HG03457 (cell line): ENCODE measurements at regions not wholly inside any gene's neighbourhood (a gene's known extent, or its start where the extent isn't known, plus 50 kb on each side); places are given as distances from the start of the nearest gene placed in this dataset.
A peak's percentile ranks its signal among the peaks of the same experiment; 100 is the strongest.

ENCODE experiments used
- ATAC-seq: cut with Tn5 transposase; IDR thresholded peaks from one replicate; pipeline ENCODE4 v1.9.1; 2021; ENCODE audit warnings: moderate number of reproducible peaks; ENCODE audit not compliant: unreplicated experiment

DNA sequence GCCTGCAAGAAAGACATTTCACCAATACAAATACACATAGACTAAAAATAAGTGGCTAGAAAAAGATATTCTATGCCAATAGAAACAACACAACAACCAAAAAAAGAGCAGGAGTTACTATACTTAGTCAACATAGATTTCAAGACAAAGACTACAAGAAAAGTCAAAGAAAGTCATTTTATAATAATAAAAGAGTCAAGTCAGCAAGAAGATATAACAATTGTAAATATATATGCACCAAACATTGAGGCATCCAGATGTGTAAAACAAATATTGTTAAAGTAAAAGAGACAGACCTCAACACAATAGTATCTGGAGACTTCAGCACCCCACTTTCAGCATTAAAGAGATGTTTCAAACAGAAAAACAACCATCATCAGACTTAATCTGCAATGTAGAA is 104.6 kb downstream of the AMY1C start:
- ATAC-seq = no peak

- no peak for ATAC-seq
Observed at GRCh38 chr1:103859721-103860120, 110.0 kb downstream of the AMY1C start.

- no peak for ATAC-seq
Observed at GRCh38 chr1:103898576-103899345, 149.1 kb downstream of the AMY1C start.

DNA sequence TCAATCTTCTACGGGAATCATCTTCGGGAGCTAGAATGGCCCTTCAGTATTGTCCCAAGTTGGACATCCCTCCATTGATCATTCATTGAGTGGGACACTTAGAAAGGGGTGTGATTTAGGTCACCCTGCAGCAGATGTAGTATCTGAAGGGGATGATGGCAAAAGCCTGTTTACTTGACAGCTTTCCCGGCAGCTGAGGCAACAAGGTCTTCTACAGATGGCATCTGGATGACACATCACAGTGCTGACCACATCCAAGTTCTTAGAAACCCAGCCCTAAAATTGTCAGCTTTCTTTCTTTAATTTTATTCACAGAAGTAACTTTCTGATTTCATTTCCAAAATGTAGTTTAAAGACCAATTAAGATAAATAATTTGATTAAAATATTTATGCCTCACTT is 150.3 kb downstream of the AMY1C start:
- ATAC-seq = no peak

- no peak for ATAC-seq
Observed at GRCh38 chr1:103901072-103901471, 151.4 kb downstream of the AMY1C start.

DNA sequence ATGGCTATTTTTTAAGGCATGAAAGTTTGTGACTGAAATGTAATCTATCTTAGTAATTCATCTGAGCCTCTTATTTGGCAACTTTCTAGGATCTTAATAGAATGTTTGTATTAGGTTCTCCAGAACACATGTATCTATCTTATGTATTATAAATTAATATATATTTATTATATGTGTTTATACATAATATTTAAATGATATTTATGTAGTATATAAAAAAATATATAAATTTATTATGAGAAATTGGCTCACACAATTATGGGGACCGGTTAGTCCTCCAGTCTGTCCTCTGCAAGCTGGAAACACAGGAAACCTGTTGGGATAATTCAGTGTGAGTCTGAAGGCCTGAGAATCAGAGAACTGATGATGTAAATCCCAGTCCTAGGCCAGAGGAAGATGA is 155.7 kb downstream of the AMY1C start:
- no peak for ATAC-seq

GRCh38 chr1:103911450-103911849 is 161.8 kb downstream of the AMY1C start:
- ATAC-seq = no peak

DNA sequence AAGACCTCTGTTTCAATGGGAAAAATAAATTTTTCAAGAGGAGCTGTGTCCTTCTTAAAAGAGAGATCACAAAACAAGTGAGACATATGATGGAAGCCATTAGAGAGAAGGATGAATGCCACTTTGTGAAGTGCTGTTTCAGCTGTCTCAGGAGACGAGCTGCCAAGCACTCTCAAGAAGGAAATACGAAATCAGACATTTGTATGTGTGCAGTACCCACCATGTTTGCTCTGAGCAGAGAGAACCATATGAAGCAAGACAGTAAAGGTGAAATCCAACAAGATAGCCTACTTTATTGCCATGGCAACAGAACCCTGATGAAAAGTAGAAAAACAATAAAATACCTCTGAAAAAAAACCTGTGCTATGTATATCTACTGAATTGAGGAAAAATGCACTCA is 168.1 kb downstream of the AMY1C start:
- ATAC-seq = no peak

GRCh38 chr1:103931891-103932290 is 182.2 kb downstream of the AMY1C start:
- no peak for ATAC-seq

DNA sequence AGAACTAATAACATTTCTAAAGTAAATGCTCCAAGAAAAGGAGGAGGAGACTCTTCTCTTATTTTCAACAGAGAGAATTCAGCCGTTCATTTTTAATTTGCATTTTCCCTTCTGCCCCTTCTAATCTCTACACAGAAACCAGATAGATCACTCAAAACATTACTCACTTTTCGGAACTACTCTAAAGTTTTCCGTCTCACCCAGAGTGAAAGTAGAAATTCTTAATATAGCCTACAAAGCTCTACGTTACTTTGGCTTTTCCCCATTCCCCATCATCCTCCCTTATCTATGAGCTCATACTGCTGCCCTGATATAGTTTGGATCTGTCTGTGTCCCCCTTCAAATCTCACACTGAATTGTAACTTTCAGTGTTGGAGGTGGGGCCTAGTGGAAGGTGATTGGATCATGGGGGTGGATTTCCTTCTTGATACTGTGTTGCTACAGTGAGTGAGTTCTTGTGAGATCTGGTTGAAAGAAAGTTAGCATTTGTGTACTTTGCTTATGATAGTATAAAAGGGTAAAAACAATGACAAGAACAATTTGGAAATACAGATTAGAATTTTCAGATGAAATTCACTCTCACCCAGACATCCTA is 188.2 kb downstream of the AMY1C start:
- peak; percentile 81 for ATAC-seq

GRCh38 chr1:103941086-103941485 is 191.4 kb downstream of the AMY1C start:
- peak; percentile 53 for ATAC-seq

- ATAC-seq = no peak
Observed at GRCh38 chr1:103942029-103942428, 192.3 kb downstream of the AMY1C start.

DNA sequence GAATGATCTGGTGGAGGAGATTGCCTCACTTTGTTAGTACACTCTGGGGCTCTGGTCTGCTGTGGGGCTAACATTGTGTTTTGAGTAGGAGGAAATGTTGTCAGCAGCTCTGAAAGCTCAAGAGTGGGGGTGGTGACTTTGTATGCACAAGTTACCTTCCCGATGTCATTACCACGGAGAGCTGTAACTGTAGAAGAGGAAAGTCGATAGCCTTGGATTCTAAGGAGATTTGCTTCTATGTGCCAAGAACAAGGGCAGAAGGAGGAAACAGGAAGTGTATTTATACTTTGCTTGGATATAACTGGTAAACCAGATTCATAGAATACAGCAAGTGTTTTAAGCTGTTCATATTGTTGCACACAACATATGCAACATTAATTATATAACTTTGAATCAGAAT is 196.1 kb downstream of the AMY1C start:
- ATAC-seq = no peak

DNA sequence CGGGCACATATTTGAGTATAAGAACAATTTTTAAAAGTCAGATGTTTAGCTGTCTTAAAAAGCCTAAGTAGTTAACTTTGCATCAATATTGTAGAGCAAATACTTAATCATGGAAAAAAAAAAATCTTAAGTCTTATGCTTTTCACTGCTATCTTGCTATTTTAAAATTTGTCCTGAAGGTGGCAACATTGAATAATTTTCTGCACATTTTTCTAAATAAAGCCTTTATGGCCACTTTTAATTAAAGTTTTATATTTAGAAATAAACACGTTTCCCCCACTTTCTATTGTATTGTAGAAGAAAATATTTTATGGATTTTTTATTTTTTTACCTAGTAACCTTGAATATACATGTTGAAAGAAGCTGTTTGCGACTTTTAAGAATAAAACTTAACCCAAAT is 198.8 kb downstream of the AMY1C start:
- ATAC-seq = no peak

GRCh38 chr1:103949779-103950178 is 200.1 kb downstream of the AMY1C start:
- no peak for ATAC-seq

DNA sequence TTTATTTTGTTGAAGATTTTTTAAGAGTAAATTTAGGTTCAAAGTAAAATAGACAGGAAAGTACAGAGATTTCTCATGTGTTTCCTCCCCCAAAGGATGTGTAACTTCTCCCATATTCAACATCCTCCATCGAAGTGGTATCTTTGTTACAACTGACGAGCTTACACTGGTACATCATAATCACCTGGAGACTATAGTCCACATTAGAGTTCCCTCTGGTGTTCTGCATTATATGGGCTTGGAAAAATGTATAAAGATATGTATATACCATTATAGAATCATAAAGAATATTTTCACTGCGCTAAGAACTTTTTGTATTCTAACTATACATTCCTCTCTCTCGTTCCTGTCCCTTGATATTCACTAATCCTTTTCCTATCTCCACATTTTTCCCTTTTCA is 203.7 kb downstream of the AMY1C start:
- ATAC-seq = no peak

GRCh38 chr1:103958699-103959098 is 209.0 kb downstream of the AMY1C start:
- no peak for ATAC-seq

DNA sequence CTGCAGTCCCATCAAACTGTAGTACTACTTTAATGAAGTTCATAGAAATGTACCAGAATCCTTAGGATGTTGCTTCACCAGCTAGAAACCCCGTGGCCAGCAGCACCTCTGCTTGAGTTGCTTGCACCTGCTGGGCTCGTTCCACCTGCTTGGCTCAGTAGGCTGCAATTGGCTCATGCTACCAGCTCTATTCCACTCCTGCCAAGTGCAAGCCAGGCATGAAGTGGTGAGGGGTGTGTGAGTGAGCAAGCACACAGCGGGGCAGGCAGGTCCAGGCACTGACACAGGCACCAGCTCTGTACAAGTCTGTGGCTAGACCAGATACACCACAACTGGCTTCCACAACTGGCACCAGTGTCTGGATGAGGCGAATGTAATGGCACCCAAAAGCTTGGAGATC is 209.9 kb downstream of the AMY1C start:
- no peak for ATAC-seq

DNA sequence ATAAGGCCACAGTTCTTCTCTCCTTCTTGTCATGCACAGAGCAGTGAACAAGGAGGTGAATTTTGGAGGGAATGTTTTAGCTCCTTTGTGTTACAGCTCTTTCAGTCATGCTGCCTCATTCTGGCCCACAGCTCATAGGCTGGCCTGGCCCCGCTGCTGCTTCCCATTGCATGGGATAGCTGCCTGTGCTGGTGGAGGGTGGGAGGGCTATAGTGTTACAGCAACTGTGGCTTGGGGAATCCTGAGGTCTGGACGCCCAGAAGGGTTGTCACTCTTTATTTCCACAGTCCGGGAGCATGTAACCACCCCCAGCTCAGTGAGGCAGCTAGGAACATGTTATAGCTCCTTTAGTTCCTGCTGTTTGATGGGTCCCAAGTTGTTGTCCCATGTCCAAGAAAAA is 210.3 kb downstream of the AMY1C start:
- no peak for ATAC-seq

- no peak for ATAC-seq
Observed at GRCh38 chr1:103960710-103961109, 211.0 kb downstream of the AMY1C start.

DNA sequence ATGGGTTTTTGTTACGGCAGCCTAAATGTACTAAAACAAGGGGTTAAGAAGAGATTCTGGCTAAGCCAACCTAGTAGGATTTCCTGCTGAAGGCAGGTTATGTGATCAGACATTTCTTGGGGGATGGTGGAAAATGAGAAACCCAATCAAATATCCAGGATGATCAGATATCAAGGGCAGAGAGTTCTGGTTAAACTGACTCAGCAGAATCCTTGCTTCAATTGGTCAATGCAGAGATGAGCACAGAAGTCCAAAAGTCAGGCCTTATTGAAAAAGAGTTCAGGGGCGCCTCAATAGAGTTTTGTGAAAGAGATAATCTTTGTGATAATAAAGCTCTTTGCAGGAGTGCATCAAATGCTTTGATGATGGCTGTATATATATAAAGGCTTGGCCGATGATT is 237.1 kb downstream of the AMY1C start:
- ATAC-seq = no peak

- no peak for ATAC-seq
Observed at GRCh38 chr1:103997631-103998030, 247.9 kb downstream of the AMY1C start.
